ENCODE measurements at regions not wholly inside any gene's neighbourhood (a gene's known extent, or its start where the extent isn't known, plus 50 kb on each side); places are given as distances from the start of the nearest gene placed in this dataset.

GRCh38 chr16:17817260-17817659, 346.5 kb upstream of the XYLT1 start:
- no peak overlapping the region for H3K4me3 Mint-ChIP-seq
- no peaks in the 10 kb centered on the region for H3K36me3 Mint-ChIP-seq (ENCODE audit: low read depth)
- intact Hi-C loops (cut with micrococcal nuclease): no loop called here
- H3K9me3 Mint-ChIP-seq: peaks cover 16% of the 10 kb centered on the region
- CTCF ChIA-PET: no interaction called here
- H3K27ac Mint-ChIP-seq: no peak overlapping the region
- H3K27me3 Mint-ChIP-seq (ENCODE audit: low read depth): peaks cover 5% of the 10 kb centered on the region
- DNase-seq: no peak
- no peaks in the 10 kb centered on the region for H3K4me1 Mint-ChIP-seq (ENCODE audit: low read depth)

GRCh38 chr16:17812771-17813170, 342.0 kb upstream of the XYLT1 start:
- Mint-ChIP-seq H3K27ac (no peak overlapping the region), H3K36me3 (ENCODE audit: low read depth) (peaks cover 1% of the 10 kb centered on the region), H3K27me3 (ENCODE audit: low read depth) (peaks cover 13% of the 10 kb centered on the region), H3K4me1 (ENCODE audit: low read depth) (no peaks in the 10 kb centered on the region), H3K9me3 (peaks cover 25% of the 10 kb centered on the region), H3K4me3 (no peak overlapping the region)
- no peak for DNase-seq
- CTCF ChIA-PET: no interaction called here
- intact Hi-C loops (cut with micrococcal nuclease): no loop called here

- no peaks in the 10 kb centered on the region for H3K4me1 Mint-ChIP-seq (ENCODE audit: low read depth)
- H3K4me3 Mint-ChIP-seq: no peak overlapping the region
- H3K36me3 Mint-ChIP-seq (ENCODE audit: low read depth): peaks cover 1% of the 10 kb centered on the region
- intact Hi-C loops (cut with micrococcal nuclease): no loop called here
- H3K27ac Mint-ChIP-seq: no peak overlapping the region
- CTCF ChIA-PET: no interaction called here
- no peaks in the 10 kb centered on the region for H3K9me3 Mint-ChIP-seq
- DNase-seq: no peak
- H3K27me3 Mint-ChIP-seq (ENCODE audit: low read depth): peaks cover 29% of the 10 kb centered on the region
Measured at GRCh38 chr16:17804857-17805256, 334.1 kb upstream of the XYLT1 start.

DNA sequence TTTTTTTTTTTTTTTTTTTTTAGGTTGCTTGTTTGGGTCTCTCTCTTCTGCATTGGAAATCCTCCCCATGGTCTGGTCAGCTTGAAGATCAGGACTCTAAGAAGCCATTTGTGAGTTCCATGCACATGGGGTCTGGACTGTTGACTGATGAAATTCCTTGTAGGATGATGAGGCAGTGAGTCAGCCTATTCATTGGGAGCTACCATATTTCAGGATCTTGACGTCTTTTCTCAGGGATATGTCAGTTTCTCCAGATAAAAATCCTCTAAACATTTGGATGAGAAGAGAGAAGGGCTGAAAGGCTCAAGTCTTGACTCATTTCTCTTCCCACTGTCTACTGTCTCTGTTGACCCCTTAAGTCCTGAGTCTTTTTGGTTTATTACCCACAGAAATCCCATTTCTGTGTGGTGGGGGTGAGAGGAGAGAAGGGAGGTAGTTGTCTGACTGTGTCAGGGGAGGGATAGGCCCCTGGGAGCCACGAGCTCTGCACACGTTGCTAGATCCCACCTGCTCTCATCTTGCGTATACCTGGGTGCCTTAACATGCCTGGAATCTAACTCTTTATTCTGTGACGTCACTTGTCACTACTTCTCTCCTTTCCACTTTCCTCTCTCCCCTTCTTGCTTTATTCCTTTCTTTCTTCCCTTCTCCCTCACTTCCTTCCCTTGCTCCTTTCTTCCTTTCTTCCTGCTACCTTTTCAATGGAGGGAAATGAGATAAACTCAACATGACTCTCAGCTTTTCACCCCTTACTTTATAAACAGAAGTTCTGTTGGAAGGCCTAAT, 333.1 kb upstream of the XYLT1 start:
- peaks cover 29% of the 10 kb centered on the region for H3K27me3 Mint-ChIP-seq (ENCODE audit: low read depth)
- H3K27ac Mint-ChIP-seq: no peak overlapping the region
- CTCF ChIA-PET: no interaction called here
- intact Hi-C loops (cut with micrococcal nuclease): no loop called here
- no peak for DNase-seq
- H3K36me3 Mint-ChIP-seq (ENCODE audit: low read depth): no peaks in the 10 kb centered on the region
- no peak overlapping the region for H3K4me3 Mint-ChIP-seq
- no peaks in the 10 kb centered on the region for H3K4me1 Mint-ChIP-seq (ENCODE audit: low read depth)
- no peaks in the 10 kb centered on the region for H3K9me3 Mint-ChIP-seq

DNA sequence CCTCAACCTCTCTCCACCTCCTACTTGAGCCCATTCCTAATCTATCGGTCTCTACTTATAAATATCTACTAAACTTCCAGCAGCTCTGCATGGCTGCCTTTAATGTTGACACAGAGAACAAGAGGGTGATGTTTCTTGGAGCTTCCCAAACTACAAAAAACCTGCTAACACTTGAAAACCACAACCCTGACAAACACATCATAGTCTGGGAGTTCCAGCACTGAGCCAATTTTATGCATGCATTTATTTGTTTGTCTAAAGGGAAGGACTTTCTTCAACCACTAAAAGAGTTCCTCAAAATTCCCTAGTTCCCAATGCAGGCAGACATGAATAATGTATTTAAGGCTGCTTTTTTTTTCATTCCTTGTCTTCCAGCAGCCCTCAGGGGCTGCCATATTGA, 331.8 kb upstream of the XYLT1 start:
- Mint-ChIP-seq H3K36me3 (ENCODE audit: low read depth) (no peaks in the 10 kb centered on the region), H3K4me3 (no peak overlapping the region), H3K27ac (no peak overlapping the region), H3K9me3 (no peaks in the 10 kb centered on the region), H3K4me1 (ENCODE audit: low read depth) (no peaks in the 10 kb centered on the region), H3K27me3 (ENCODE audit: low read depth) (peaks cover 26% of the 10 kb centered on the region)
- no peak for DNase-seq
- intact Hi-C loops (cut with micrococcal nuclease): no loop called here
- CTCF ChIA-PET: no interaction called here

- H3K4me3 Mint-ChIP-seq: no peak overlapping the region
- CTCF ChIA-PET: no interaction called here
- DNase-seq: no peak
- no peaks in the 10 kb centered on the region for H3K4me1 Mint-ChIP-seq (ENCODE audit: low read depth)
- H3K36me3 Mint-ChIP-seq (ENCODE audit: low read depth): no peaks in the 10 kb centered on the region
- peaks cover 18% of the 10 kb centered on the region for H3K27me3 Mint-ChIP-seq (ENCODE audit: low read depth)
- intact Hi-C loops (cut with micrococcal nuclease): no loop called here
- no peaks in the 10 kb centered on the region for H3K9me3 Mint-ChIP-seq
- no peak overlapping the region for H3K27ac Mint-ChIP-seq
Measured at GRCh38 chr16:17801068-17801467, 330.3 kb upstream of the XYLT1 start.

GRCh38 chr16:17798716-17799115, 328.0 kb upstream of the XYLT1 start:
- peaks cover 6% of the 10 kb centered on the region for H3K27me3 Mint-ChIP-seq (ENCODE audit: low read depth)
- H3K4me3 Mint-ChIP-seq: no peak overlapping the region
- no peak for DNase-seq
- H3K9me3 Mint-ChIP-seq: no peaks in the 10 kb centered on the region
- no peak overlapping the region for H3K27ac Mint-ChIP-seq
- intact Hi-C loops (cut with micrococcal nuclease): no loop called here
- no peaks in the 10 kb centered on the region for H3K36me3 Mint-ChIP-seq (ENCODE audit: low read depth)
- no peaks in the 10 kb centered on the region for H3K4me1 Mint-ChIP-seq (ENCODE audit: low read depth)
- CTCF ChIA-PET: no interaction called here

GRCh38 chr16:17793354-17793753, 322.6 kb upstream of the XYLT1 start:
- H3K4me1 Mint-ChIP-seq (ENCODE audit: low read depth): no peaks in the 10 kb centered on the region
- CTCF ChIA-PET: no interaction called here
- DNase-seq: no peak
- H3K27ac Mint-ChIP-seq: no peak overlapping the region
- H3K4me3 Mint-ChIP-seq: no peak overlapping the region
- peaks cover 7% of the 10 kb centered on the region for H3K27me3 Mint-ChIP-seq (ENCODE audit: low read depth)
- H3K9me3 Mint-ChIP-seq: no peaks in the 10 kb centered on the region
- intact Hi-C loops (cut with micrococcal nuclease): no loop called here
- H3K36me3 Mint-ChIP-seq (ENCODE audit: low read depth): no peaks in the 10 kb centered on the region

DNA sequence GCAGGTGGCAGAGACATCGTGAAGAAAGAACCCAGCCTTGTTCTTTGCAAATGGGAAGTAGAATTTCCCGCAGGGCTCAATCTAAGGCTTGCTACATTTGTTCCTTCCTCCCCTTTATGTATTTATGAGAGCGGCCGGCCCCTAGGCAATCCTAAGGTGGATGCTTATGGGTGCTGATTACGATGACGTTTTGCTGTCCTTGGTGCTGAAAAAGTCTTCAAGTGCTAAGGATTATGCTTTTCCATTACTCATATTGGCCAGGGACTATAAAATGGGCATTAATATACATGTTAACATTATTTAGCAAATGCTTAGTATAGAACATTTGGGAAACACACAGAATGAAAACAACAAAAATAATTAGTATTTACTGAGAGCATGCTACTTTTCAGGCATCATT, 313.3 kb upstream of the XYLT1 start:
- CTCF ChIA-PET: no interaction called here
- intact Hi-C loops (cut with micrococcal nuclease): no loop called here
- Mint-ChIP-seq H3K27me3 (ENCODE audit: low read depth) (peaks cover 18% of the 10 kb centered on the region), H3K4me1 (ENCODE audit: low read depth) (no peaks in the 10 kb centered on the region), H3K9me3 (no peaks in the 10 kb centered on the region), H3K36me3 (ENCODE audit: low read depth) (no peaks in the 10 kb centered on the region), H3K27ac (no peak overlapping the region), H3K4me3 (no peak overlapping the region)
- peak; percentile 9 for DNase-seq

DNA sequence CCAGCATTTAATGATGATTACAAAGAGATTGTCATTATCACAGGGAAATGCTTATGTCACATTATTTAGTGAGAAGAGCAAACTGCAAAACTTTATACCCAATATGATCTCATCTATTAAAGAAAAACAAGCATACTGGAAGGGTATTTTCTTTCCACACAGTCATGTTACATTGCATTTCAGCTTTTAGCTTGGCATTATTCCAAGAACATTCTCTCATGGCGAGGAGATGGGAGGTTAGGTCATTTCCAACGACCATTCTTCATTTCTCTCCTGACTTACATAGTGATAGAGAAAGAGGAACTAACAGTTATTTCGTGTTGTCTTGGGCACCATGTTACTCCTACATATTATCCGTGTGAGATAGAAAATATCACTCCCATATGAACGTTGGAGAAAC, 309.4 kb upstream of the XYLT1 start:
- intact Hi-C loops (cut with micrococcal nuclease): no loop called here

DNA sequence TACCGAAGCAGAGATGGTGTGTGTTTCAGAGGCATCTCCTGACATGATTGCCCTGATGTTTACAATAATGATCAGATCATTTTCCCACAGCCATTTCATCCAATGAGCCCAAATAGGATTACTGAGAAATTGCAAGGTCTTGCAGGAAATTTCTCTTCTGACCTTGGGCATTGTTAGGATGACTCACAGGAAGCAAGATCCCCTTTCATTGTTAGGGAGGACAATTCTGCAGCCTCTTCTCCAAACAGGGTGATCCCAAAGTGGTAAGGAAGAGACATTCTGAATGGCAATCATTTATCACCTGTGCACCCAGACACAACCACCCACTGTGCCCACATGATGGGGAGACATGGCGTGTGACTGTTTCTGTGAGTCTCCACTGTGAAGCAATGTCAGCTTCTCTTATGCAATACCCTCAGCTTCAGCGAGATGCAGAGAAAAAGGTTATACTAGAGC, 306.7 kb upstream of the XYLT1 start:
- Mint-ChIP-seq H3K4me3 (no peak overlapping the region), H3K9me3 (peaks cover 3% of the 10 kb centered on the region), H3K27me3 (ENCODE audit: low read depth) (peaks cover 21% of the 10 kb centered on the region), H3K4me1 (ENCODE audit: low read depth) (no peaks in the 10 kb centered on the region), H3K27ac (no peak overlapping the region), H3K36me3 (ENCODE audit: low read depth) (no peaks in the 10 kb centered on the region)
- no peak for DNase-seq
- intact Hi-C loops (cut with micrococcal nuclease): no loop called here
- CTCF ChIA-PET: no interaction called here

More for the DNA sequence above, 309.4 kb upstream of the XYLT1 start:
- no peaks in the 10 kb centered on the region for H3K4me1 Mint-ChIP-seq (ENCODE audit: low read depth)
- H3K4me3 Mint-ChIP-seq: no peak overlapping the region
- H3K27me3 Mint-ChIP-seq (ENCODE audit: low read depth): peaks cover 21% of the 10 kb centered on the region
- H3K36me3 Mint-ChIP-seq (ENCODE audit: low read depth): no peaks in the 10 kb centered on the region
- no peak for DNase-seq
- peaks cover 3% of the 10 kb centered on the region for H3K9me3 Mint-ChIP-seq
- CTCF ChIA-PET: no interaction called here
- no peak overlapping the region for H3K27ac Mint-ChIP-seq

DNA sequence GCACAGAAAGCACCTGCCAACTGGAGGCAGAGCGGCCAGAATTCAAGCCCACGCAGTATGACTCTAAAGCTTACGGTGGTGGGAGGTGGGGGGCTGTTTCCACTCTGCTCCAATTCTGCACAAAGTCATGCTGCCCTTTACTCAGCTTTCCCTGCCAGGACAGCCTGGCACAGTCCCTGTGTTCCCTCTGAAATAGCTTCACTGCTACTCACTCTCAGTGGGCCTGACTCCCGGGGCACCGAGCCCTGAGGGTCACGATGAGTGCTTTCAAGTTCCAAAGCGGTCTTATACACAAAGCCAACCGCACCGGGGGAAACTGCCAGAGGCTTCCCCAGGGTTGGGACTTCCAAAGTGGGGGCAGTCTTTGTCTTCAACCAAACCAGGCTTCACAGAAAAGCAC, 306.1 kb upstream of the XYLT1 start:
- CTCF ChIA-PET: no interaction called here
- Mint-ChIP-seq H3K4me3 (no peak overlapping the region), H3K27ac (no peak overlapping the region)

DNA sequence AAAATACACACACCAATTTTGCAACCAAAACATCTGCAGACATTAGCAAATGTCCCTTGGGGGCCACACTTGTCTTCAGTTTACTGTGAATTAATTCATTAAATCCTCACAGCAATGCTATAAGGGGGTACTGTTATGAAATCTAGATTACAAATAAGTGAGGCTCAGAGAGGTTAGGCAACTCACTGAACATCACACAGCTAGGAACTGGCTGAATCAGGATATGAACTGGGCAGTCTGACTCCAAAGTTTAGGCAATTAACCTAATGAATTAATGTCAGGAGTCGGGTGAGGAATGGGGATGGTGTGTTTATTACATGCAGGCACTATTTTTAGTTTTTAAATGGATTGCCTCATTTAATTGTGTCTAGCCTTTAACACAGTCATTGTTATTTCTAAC, 305.7 kb upstream of the XYLT1 start:
- Mint-ChIP-seq H3K36me3 (ENCODE audit: low read depth) (no peaks in the 10 kb centered on the region), H3K4me1 (ENCODE audit: low read depth) (no peaks in the 10 kb centered on the region), H3K4me3 (no peak overlapping the region), H3K27ac (no peak overlapping the region), H3K27me3 (ENCODE audit: low read depth) (peaks cover 20% of the 10 kb centered on the region), H3K9me3 (peaks cover 3% of the 10 kb centered on the region)
- CTCF ChIA-PET: no interaction called here
- DNase-seq: no peak
- intact Hi-C loops (cut with micrococcal nuclease): no loop called here

More for the DNA sequence above, 306.1 kb upstream of the XYLT1 start:
- no peak for DNase-seq
- Mint-ChIP-seq H3K36me3 (ENCODE audit: low read depth) (no peaks in the 10 kb centered on the region), H3K27me3 (ENCODE audit: low read depth) (peaks cover 20% of the 10 kb centered on the region), H3K4me1 (ENCODE audit: low read depth) (no peaks in the 10 kb centered on the region), H3K9me3 (peaks cover 3% of the 10 kb centered on the region)
- intact Hi-C loops (cut with micrococcal nuclease): no loop called here

Measured in activated naive CD4-positive, alpha-beta T cell treated with anti-CD3 and anti-CD28 coated beads for 36 hours (primary cell).